ENCODE measurements at regions not wholly inside any gene's neighbourhood (a gene's known extent, or its start where the extent isn't known, plus 50 kb on each side); places are given as distances from the start of the nearest gene placed in this dataset.
"Not testable (repeated sequence)": the region's sequence is repeated elsewhere in the genome, so short reads cannot be mapped to it uniquely, and the experiment has no call there.

DNA sequence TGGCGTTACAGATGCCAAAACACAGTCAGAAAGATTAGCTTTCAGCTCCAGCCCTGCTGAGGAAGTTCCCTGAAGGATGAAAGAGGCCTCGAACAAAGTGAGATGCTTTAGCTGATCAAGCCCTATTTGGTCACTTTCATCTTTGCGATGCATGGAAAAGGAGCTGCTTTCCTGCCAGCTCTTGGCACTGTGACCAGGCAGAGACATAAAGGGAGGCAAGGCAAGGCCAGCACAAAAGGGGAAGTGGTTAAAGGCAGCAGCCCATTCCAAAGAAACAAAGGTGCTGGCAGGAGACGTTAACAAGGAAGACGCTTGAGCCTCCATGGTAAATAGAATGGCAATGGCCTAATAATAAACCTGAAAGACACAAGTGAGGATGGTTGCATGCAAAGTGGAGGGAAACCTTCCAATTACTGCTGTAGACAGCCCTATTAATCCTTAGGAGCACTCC, 617.1 kb upstream of the INTU start:
- no peak for DNase-seq (ENCODE audit: low read depth, low spot score)

DNA sequence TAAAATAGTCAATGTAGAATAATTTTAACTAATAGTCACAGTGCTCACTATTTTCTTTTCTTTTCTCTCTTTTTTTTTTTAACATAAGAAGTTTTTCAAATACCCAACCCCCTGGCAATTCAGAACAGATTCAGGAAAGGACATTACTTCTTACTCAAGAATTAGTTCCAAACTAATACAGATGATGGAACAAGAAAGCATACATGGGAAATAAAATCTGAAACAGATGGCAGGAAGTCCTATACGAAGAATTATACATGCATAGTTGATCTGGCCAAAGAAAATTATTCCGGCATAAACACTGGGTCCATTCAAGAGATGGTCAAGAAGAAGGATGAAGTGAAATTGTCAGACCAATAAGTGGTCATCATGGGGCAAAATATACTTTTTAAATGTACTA, 614.4 kb upstream of the INTU start:
- DNase-seq (ENCODE audit: low read depth, low spot score), result no peak

DNA sequence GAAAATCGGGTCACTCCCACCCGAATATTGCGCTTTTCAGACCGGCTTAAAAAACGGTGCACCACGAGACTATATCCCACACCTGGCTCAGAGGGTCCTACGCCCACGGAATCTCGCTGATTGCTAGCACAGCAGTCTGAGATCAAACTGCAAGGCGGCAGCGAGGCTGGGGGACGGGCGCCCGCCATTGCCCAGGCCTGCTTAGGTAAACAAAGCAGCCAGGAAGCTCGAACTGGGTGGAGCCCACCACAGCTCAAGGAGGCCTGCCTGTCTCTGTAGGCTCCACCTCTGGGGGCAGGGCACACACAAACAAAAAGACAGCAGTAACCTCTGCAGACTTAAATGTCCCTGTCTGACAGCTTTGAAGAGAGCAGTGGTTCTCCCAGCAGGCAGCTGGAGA, 611.9 kb upstream of the INTU start:
- DNase-seq (ENCODE audit: low read depth, low spot score), result not testable (repeated sequence)

DNA sequence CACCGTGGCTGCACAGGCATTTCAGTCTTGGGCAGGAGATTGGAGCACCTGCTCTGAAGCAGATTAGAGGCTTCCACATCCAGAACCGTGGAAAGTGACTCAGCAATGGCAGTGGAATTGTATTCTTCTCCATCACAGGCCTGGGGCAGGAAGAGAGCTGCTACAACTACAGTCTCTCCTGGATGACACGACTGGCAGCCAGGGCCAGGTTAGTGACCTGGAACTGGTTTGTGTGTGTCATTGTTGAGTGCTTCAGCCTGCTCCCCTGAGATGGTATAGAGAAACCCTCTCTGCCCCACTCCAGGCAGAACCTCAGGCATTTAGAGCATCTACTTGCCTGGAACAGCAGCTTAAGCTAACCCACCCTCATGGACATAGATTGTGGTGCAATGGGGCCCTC, 596.5 kb upstream of the INTU start:
- no peak for DNase-seq (ENCODE audit: low read depth, low spot score)

DNA sequence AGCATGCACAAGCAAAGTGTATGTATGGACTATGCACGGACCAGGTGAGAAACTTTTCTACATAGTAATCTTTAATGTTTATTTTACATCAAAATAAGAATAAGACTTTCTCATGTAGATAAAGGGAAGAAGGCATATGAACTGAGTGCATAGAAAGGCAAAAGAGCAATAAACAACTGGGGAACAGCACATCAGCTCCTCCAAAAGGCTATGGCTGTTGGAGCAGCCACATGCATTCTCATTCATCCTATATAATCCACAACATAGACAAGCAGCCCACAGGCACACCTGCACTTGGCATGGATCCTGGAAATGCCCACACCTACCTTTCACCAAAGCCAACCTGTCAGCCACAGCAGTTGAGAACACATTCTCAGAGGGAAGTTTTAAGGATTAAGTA, 586.9 kb upstream of the INTU start:
- DNase-seq (ENCODE audit: low read depth, low spot score), result no peak

DNA sequence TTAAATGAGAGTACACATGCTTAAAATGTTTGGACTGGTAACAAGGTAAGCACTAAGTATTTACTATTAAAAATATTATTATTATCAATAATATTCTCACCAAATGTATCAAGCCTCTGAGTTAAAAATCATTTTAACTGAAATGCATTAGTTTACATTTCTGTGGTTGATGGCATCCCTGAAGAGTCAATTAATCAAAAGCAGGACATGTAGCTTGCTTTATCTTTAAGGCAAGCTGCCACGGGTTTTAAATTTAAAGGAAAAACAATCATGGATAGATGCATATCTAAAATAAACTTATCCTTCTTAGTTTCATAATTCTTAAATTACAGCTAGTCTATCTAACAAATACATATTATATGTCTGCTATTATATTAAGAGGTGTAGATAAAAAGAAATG, 584.8 kb upstream of the INTU start:
- DNase-seq (ENCODE audit: low read depth, low spot score), result no peak

DNA sequence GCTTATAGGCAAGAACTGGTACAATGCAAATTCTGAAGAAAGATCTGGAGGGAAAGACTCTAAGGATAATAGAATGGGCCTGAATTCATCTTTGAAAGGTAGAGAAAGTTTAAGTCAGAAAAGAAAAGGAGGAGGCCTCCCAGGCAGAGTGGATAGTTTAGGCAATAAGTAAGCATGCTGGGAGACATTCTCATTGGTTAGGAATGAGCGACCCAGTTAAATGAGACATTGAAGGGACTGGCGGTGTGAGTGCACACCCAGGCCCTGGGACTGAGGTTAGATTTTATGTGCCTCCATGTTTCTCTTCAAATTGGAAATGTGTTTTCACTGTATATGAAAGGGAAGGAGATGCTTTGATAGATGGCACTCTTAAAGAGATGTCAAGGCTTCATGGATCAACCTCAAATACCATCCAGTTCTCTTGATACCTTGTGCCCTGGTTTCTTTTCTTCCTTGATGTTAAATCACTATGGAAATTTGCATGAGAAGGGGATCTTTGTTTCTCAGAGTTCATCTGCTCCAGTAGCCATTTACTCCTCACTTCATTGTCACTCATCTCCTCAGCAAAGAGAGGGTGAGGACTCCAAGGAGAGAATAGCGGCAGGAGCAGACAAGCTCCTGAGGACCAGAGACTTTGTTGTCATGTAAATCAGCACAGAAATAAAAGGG, 584.2 kb upstream of the INTU start:
- no peak for DNase-seq (ENCODE audit: low read depth, low spot score)

DNA sequence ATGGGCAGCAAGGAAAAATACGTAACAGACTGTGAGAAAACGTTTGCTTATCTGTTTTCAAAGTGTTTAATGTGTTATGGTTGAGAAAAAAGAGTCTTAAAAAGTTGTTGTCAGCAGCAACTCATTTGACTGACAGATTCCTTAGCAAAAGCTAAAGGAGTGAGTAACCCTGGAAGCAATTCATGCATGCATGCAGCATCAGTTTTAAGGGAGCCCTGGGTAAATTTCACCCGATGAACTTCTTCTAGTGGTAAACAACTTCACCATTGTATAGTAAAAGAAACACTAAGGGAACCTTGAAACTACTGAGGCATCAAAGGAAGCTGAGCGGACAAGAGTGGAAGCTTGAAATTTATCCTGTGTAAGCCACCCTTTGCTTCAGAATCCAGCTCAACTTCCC, 583.2 kb upstream of the INTU start:
- DNase-seq (ENCODE audit: low read depth, low spot score), result no peak

DNA sequence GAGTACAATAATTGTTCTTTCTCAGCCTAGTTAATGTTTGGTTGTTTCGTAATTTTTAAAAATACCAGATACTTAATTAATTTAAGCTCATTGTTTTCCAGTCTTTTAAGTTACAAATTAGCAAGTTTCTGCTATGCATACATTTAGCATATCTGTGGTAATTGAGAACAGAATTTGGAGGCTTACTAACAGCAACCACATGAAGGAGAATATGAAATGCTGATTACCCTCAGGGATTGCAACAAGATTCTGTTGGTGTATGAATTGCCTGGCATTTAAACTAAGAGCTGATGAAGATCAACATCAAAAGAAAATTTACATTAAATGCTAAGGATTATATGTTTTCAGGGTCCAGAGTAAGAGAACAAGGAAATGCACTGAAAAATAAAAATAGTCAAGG, 580.0 kb upstream of the INTU start:
- no peak for DNase-seq (ENCODE audit: low read depth, low spot score)

DNA sequence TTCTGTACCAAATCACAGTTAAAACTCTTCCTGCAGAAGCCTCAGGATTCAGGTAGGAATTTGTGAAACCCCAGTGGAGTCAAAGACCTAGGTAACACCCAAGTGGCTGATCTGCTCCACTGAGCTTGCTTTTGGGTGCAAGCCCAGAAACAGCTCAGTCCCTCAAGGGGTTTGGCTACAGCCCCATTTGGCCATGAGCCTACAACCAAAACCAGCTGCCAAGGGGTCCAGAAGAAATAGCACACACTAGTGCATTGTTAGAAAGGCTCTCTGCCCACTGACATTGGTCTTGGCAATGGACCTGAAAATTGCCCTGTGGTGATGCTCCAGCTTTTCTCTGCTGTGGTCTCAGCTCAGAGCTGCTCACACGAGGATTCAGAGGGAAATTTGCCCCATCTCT, 577.4 kb upstream of the INTU start:
- DNase-seq (ENCODE audit: low read depth, low spot score), result no peak

DNA sequence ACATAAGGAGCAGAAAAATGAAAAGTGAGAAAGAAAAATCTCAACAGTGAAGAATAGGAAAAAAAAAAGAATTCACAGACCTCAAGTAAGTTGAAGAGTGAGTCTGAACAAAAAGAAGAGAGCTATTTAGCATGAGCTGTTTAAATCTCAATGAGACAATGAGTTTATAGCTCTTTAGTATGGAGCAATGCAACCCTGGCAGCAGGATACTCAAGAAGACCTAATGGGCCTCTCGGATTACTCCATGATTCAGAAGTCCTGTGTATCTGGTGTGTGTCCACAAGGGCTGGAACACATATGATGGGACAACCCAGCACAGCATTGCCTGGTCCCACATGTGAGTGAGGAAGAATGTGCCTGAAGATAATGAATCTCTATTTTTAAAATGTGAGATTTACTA, 563.1 kb upstream of the INTU start:
- no peak for DNase-seq (ENCODE audit: low read depth, low spot score)

DNA sequence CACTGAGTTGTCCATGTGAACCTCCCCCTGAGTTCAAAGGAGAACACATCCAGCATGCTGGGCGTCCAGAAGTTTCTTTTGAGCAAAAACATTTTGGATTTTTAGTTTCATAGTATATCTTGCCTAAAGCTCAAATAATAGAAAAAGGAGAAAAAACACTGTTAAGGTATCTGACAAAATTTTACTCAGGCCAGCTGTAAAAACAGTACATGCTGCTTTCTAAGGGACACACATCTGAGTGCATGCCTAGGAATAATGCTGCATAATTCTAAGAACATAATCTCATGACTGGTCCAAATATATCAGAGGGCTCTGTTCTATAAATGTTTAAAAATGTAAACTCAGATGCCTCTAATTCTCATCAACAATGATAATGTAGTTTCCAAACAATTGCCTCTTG, 561.3 kb upstream of the INTU start:
- no peak for DNase-seq (ENCODE audit: low read depth, low spot score)

DNA sequence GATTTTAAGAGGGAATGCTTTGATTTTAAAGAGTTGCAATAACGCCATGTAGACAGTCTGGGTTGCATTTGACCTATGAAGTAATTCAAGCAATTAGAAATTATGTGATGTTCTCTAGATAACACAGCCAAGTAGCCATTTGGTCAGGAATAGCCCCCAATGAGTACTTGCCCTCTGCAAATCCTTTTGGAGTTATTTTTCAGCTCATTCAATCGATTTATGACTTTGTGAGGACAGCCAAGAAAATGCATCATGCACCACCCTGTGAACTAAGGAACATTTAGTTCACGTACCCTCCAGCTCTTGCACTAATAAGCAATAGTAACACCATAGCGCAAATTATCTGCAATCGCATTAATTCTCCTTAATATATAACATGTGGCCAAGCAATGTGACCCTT, 552.6 kb upstream of the INTU start:
- no peak for DNase-seq (ENCODE audit: low read depth, low spot score)

DNA sequence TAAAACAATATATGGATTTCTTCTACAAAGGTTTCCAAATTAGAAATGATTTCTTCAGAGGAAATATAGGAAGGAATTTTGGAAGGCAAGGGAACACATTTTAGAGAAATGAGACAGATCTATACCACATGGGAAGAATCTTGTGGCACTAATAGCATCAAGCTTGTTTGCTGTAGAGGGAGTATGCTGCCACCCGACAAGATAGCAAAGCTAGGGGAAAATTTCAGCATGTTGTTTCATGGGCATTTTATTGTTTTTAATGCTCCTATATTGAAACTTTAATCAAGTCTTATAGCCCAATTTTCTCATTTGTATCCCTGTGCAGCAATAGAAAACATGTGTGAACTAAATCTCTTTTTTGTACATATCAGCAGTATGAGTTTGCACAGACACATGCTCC, 551.7 kb upstream of the INTU start:
- no peak for DNase-seq (ENCODE audit: low read depth, low spot score)

DNA sequence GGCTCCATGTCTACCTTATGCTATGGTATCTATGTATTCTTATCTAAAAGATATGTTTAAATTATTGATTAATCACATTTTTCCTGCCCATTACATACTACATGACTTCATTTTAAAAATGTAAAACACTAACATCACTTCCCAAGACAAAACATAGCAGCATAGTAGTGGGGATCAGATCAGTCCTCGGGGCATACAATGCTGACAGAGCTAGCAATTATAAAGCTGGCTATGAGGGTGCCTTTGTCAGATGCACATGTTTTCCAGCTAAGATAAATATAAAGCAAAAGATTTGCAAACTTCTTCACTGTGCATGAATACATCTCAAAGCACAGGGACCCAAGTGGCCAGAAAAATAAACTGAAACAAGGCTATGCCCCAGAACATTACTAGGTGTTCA, 549.8 kb upstream of the INTU start:
- DNase-seq (ENCODE audit: low read depth, low spot score), result no peak

DNA sequence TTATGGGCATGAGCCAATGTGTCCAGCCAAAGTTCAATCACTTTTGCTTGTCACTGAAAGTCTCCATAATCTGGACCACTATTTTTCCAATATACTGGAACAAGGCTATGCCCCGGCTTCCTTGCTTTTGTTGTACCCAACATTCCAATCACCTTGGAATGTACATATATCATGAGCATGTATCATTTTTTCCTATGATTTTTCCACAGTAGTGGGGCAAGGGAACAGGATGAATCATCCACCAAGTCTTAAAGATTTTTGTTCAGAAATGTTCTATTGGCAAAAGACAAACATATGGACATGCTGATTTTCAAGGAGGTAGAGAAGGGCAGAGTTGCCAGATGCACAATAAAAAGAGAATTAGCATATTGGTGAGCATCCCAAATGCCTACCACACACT, 548.1 kb upstream of the INTU start:
- no peak for DNase-seq (ENCODE audit: low read depth, low spot score)

DNA sequence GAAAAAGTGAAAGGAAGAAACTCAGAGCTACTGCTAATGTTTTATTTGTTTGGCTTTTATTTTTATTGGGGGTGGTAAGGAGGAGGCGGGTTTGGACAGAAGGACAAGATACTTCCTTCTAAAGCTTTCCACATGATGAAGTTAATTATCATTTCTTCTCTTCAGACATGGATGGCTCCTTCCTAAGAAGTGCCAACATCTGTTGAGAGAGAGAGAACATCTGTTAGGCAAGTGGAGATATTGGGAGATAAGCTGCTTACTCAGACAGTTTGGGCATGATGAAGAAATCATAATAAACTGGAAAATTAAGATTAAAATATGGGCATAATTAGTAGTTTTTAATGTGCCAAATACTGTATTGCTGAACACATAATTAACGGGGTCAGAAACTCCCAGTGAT, 535.7 kb upstream of the INTU start:
- DNase-seq (ENCODE audit: low read depth, low spot score), result no peak

DNA sequence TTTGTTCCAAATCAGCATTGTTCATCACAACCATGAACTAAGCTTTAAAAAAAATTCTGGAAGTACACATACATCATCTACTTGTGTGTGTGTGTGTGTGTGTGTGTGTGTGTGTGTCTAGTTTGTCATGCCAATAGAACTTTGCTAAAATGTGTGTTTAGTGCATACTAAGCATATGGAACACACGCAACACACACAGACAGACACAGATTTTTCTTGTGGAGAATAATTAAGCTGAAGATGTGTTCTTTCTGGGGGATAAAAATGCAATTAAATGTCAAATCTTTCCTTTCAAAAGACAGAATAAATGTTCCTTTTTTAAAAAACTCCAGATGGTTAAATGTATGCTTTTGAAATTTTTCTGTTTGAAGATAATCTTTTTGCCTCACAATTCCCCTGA, 530.4 kb upstream of the INTU start:
- no peak for DNase-seq (ENCODE audit: low read depth, low spot score)

DNA sequence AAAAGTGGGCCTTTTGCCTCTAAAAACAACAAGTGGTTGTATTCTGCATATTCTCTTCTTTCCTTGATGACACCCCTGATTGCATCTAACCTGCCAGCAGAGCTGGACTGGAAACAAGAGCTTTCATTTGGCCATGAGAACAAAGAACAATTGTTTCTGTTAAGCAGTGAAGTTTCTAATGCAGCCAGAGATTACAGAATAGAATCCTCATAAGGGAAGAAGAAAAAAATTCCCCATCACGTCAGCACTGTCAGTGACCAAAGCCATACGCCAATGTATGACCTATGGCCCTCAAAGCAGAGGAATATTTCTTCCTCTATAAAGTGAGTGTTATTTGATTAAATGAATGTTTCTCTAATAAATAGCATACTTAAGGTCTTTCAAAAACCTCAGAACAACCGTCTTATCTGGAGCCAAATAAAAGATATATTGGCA, 529.1 kb upstream of the INTU start:
- no peak for DNase-seq (ENCODE audit: low read depth, low spot score)

DNA sequence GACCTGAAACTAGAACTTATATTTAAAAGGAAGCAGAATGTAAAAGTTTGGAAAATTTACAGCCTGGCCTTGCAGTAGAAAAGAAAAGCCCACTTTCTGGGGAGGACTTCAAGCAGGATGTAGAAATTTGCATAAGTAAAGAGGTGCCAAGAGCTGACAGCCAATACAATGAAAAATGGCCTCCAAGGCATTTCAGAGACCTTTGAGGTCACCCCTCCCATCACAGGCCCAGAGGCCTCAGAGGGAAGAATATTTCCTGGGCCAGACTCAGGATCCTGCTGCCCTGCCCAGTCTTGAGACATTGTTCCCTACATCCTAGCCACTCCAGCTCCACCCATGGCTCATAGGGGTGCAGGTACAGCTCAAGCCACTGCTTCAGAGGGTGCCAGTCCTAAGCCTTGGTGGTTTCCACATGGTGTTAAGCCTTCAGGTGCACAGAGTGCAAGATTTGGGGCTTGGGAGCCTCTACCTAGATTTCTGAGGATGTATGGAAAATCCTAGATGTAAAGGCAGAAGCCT, 518.9 kb upstream of the INTU start:
- no peak for DNase-seq (ENCODE audit: low read depth, low spot score)

DNA sequence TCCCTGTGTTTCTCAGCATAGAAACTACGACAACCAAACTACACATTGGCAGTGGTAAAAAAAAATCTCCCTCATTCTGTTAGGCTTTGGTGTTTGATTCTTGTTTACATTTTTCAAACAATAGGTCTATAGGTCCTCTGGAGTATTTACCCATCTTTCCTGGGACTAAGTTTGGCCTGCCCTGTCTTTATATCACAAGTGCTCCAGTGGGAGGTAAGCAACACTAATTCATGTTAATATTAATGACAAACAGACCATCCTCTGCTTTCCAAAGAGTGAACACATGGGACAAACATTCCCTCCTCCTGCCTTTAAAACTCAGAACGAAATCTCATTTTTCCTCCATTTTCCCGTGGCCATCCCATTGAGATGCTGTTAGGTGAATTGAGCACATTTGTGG, 514.1 kb upstream of the INTU start:
- DNase-seq (ENCODE audit: low read depth, low spot score), result no peak

DNA sequence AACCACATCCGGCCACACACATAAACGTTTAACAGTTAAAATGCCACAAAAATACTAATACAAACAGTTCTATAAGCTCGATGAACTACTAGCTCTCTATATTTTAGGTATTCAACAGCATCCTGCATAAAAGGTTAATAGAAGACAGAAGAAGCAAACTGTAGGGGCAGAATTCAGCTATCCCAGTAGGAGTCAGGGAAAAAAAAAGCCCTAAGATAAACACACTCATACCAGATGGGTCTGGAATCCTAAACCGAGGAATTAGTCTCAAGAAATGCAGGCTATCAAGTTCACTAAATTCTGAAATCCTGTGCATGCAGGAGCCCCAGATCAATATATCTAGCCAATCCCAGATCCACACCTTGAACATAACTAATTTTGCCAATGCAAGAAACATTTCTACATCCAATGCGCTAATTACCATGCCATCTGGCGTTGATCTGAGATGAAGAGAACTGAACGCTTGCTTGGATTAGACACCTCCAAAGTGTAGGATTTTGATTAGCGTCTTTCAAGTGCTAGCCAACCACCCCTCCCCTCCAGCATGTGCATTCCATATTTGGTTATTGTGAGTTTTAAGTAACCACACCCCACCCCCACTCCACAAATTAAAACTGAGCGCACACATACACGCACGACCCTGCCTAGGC, 512.2 kb upstream of the INTU start:
- no peak for DNase-seq (ENCODE audit: low read depth, low spot score)

DNA sequence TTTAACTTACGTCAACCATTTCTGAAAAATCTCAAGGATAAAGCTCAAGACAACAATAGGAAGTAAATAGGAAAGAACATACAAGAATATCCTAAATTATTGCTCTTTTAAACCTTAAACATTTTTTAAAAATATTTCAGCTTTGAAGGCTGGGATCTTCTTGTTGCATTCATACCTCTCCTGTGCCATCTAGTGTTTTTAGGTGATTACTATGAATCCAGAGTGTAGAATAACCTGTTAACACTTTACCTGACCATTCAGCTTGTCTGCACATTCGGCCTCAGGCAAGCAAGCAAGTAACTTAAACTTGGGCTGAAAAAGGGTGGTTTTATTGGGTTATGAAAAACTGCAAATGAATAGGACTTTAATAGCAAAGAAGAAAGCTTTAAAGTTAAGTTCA, 507.8 kb upstream of the INTU start:
- no peak for DNase-seq (ENCODE audit: low read depth, low spot score)
